ENCODE measurements at regions not wholly inside any gene's neighbourhood (a gene's known extent, or its start where the extent isn't known, plus 50 kb on each side); places are given as distances from the start of the nearest gene placed in this dataset.
A peak's percentile ranks its signal among the peaks of the same experiment; 100 is the strongest.
"Not testable (repeated sequence)": the region's sequence is repeated elsewhere in the genome, so short reads cannot be mapped to it uniquely, and the experiment has no call there.

DNA sequence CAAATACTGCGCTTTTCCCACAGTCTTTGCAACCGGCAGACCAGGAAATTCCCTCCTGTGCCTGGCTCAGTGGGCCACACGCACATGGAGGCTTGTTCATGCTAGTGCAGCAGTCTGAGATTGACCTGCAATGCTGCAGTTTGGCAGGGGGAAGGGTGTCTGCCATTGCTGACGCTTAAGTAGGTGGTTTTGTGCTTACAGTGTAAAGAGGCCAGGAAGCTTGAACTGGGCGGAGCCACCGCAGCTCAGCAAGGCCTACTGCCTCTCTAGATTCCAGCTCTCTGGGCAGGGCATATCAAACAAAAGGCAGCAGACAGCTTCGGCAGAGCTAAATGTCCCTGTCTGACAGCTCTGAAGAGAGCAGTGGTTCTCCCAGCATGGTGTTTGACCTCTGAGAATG, 390.5 kb upstream of the TECRL start:
- no peak for FAIRE-seq

DNA sequence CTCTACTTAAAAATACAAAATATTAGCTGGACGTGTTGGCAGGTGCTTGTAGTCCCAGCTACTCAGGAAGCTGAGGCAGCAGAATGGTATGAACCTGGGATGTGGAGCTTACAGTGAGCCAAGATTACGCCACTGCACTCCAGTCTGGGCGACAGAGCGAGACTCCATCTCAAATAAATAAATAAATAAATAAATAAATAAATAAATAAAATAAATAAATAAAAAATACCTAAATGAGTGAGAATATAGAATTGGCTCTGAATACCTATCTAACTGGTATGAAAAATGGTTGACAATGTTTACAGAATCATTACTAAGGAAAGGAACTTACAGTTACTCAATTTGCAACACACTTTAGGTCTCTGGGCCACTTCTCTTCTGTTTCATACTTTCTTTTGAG, 389.6 kb upstream of the TECRL start:
- not testable (repeated sequence) for FAIRE-seq; DNase-seq (ENCODE audit: insufficient read length, low spot score)

More for the DNA sequence above, 390.5 kb upstream of the TECRL start:
- TF ChIP-seq, protein P1, sequence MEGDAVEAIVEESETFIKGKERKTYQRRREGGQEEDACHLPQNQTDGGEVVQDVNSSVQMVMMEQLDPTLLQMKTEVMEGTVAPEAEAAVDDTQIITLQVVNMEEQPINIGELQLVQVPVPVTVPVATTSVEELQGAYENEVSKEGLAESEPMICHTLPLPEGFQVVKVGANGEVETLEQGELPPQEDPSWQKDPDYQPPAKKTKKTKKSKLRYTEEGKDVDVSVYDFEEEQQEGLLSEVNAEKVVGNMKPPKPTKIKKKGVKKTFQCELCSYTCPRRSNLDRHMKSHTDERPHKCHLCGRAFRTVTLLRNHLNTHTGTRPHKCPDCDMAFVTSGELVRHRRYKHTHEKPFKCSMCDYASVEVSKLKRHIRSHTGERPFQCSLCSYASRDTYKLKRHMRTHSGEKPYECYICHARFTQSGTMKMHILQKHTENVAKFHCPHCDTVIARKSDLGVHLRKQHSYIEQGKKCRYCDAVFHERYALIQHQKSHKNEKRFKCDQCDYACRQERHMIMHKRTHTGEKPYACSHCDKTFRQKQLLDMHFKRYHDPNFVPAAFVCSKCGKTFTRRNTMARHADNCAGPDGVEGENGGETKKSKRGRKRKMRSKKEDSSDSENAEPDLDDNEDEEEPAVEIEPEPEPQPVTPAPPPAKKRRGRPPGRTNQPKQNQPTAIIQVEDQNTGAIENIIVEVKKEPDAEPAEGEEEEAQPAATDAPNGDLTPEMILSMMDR (IDR thresholded peaks at IDR 0.05; ENCODE audit: insufficient read depth, missing control alignments): no peak
- no peak for DNase-seq (ENCODE audit: insufficient read length, low spot score)

DNA sequence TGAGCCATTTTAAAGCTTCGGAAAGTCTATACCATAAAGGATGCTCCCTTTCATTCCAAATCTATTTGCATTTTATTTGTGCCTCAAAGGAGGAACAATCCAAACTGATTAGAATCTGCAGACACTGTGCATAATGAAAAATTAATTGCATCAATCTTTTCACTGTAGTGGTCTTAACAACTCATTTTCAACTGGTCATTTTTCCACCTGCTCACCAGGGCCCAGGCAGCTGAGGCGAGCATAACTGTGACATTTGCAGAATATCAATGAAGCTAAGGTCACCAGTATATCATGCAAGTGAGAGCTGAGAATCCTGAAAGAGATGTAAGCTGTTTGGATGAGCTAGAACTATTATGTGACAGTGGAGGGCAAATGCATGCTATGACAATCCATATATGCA, 387.3 kb upstream of the TECRL start:
- DNase-seq (ENCODE audit: insufficient read length, low spot score) (no peak), FAIRE-seq (no peak)
- TF ChIP-seq, protein P1 (IDR thresholded peaks at IDR 0.05; ENCODE audit: insufficient read depth, missing control alignments): no peak

- TF ChIP-seq, protein P1 (IDR thresholded peaks at IDR 0.05; ENCODE audit: insufficient read depth, missing control alignments): no peak
- DNase-seq (ENCODE audit: insufficient read length, low spot score): no peak
- FAIRE-seq: no peak
Observed at GRCh38 chr4:64784125-64784524, 374.9 kb upstream of the TECRL start.

DNA sequence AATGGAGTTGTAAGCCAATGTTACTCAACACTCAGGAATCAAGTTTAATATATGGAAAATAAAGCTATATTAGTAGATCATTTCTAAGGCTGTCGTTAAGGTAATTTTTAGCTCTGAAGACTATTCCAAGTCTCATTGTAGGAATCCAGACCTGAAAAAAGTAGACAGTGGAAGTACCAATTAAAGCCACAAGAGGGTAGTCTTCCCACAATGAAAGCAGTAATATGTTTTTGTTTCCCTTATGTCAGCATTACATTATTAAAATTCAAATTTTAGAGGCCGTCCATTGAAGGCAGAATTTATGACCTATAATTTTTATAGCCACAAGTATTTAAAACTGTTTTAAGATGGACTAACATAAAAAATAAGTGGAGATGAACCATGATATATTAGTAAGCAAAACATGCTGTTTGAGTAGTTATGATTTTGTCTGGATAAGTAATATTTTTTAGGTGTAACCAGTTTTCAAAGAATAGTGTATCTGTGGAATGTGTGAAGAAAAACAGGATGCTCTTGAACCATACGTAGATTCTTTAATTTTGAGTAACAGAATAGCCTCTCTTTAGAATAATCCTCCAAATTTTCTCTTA, 372.6 kb upstream of the TECRL start:
- TF ChIP-seq, protein P1 (IDR thresholded peaks at IDR 0.05; ENCODE audit: insufficient read depth, missing control alignments): peak; percentile 58
- DNase-seq (ENCODE audit: insufficient read length, low spot score): no peak
- peak; percentile 83 for FAIRE-seq

DNA sequence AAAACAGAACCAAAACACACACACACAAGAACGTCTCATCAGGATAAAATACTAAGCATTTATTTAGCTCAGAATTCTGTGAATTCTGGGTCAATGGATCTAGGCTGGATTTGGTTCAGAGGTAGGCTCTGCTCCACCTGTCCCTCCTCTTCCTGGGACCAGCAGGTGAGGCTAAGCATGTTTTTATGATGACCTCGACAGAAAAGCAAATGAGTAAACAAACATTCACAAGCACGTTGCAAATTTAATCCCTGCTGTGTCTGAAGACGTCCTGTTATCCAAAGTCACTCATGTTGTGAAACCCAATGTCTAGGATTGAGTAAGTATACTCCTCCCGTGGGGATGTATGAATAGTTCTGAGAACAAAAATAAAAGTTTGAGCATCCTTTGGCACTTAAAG, 371.4 kb upstream of the TECRL start:
- no peak for FAIRE-seq
- TF ChIP-seq, protein P1 (IDR thresholded peaks at IDR 0.05; ENCODE audit: insufficient read depth, missing control alignments): no peak
- DNase-seq (ENCODE audit: insufficient read length, low spot score): no peak

DNA sequence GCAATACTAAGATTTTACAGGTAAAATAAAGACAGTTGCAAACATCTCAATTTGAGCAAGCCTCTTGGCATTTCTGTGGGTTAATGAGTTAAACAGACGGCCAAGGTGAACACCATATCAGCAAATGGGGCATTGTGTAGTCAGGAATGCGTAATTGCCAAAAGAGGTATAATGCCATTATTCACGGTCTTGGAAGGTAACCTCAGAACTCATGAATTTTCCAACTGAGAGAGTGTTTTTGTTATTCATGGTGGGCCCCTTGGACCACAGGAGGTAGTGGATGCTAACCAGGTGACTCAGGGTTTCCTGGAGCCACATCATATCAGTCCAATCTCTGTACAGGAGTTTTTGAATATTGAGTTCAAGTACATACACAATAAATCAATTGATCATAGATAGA, 368.0 kb upstream of the TECRL start:
- DNase-seq (ENCODE audit: insufficient read length, low spot score): no peak
- TF ChIP-seq, protein P1 (IDR thresholded peaks at IDR 0.05; ENCODE audit: insufficient read depth, missing control alignments): no peak
- FAIRE-seq: no peak

DNA sequence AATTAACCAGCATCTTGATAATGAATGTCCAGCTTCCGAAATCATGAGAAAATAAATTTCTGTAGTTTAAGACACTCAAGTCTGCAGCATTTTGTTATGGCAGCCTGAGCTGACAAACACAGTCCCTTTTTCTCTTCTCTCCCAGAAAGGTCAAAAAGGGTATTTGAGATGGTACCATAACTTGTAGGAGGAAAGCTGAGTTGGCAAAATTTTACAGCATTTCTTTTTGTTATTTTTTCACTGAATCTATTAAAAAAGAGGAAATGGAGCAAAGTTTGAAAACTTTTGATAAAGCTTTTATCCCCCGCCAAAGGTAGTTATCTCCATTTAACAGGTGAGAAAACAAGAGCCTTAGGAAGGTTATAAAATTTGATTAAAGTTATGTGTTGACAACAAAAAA, 367.6 kb upstream of the TECRL start:
- TF ChIP-seq, protein P1 (IDR thresholded peaks at IDR 0.05; ENCODE audit: insufficient read depth, missing control alignments): no peak
- DNase-seq (ENCODE audit: insufficient read length, low spot score) (no peak), FAIRE-seq (no peak)

Data from D721Med (cell line).